NCI-H1092 (cell line): ENCODE measurements at regions not wholly inside any gene's neighbourhood (a gene's known extent, or its start where the extent isn't known, plus 50 kb on each side); places are given as distances from the start of the nearest gene placed in this dataset.

Experiments
- DNase-seq: peaks from one replicate; lab custom pipeline; 2025; lab: John Stamatoyannopoulos, UW

DNA sequence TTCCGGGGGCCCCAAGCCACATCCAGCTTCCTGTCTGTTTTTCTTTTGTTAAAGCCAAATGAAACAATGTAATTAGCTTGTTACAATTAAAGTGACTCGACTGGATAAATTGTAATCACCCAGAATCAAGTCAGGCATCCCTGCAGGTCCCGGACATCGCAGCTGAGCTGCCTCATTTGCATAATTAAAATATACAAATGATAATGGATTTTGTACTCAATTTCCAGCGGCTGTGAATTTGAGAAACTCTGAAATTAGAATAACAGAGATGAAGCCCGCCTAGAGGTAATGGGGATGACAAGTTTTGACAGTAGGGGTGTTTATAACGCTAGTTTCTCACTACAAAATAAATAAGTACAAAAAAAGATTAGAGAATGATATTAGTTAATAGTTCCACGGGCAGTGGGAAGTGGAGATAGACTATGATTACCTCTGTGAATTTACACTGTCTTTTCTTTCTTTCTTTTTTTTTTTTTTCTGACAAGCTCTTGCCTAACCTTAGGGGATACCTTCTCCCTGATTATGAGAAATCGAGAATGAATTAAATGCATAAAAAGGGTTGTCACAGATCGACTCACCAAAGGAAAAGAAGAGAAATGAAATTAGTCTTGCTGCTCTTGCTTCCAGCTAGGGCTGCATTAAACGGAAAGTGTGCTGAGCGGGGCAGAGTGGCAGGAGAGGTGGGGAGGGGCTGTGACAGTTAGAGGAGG lies 82.6 kb upstream of the SKOR2 start:
- no peak for DNase-seq

DNA sequence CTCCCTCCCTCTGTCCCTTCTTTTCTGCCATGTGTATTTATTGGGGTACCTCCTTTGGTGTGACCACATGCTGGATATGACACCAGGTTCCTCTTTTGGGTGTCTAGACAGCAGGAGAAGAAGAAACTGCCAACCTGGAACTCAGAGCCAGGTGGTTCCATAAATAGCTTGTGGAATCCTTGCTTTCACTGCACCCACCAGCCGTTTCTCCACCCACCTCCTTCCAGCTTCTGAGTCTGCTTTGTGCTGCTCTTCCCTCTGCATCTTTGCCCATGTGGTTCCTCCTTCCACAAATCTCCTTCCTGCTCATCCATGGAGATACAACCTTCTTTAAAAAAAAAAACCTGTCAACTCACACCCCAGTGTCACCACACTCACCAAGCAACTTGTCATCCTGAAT lies 80.2 kb upstream of the SKOR2 start:
- no peak for DNase-seq

DNA sequence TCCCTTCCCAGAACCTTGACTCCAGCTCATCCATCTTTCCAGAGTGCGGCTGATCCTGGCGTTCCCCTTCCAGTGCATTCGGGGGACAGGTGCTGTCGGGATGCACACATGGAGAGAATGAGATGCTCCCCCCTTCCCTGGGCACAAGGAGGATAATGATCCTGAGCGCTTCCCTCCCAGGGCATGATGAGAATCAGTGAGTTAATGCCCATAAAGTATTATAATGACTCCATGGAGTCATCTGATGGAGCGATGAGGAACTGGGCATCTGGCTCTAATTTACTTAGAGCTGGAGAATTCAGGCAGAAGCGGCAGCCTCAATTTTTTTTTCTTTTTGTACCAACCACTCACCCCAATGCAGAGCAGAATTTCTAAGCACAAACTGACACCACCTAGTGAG lies 79.6 kb upstream of the SKOR2 start:
- no peak for DNase-seq

DNA sequence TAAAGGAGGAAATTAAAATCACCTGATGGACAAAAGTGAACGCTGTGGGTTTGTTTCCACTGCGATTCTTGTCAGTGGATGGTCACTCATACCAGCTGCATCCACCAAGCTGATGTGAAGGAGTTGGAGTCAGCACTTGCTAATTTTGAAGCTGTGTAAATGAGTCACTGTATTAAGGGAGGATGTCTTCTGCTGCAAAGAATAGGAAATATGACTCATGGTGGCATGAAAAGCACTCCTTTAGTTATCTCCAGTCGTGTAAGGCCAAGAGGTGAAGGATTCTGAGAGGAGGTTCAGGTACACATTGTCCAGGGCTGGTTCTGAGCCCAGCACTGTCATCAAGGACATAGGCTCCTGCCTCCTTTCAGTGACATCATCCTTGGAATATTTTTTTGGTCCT lies 71.7 kb upstream of the SKOR2 start:
- no peak for DNase-seq

DNA sequence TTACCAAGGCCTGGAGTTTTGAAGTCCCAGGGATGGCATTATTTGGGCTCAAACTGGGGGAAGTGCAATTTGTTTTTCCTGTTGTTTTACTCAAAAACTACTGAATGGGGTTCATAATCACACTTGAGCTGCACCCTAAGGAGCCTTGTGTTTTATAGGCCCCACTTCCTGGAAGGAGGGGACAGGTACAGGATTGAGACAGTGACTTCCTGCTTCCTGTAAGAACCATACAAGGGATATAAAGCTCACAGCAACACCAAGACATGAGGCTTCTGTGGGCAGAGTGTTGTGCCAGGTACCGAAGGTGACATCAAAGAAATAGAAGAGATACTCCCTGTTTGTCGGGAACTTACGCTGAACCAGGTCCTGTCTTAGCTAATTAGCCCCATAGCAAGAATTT lies 70.4 kb upstream of the SKOR2 start:
- no peak for DNase-seq

DNA sequence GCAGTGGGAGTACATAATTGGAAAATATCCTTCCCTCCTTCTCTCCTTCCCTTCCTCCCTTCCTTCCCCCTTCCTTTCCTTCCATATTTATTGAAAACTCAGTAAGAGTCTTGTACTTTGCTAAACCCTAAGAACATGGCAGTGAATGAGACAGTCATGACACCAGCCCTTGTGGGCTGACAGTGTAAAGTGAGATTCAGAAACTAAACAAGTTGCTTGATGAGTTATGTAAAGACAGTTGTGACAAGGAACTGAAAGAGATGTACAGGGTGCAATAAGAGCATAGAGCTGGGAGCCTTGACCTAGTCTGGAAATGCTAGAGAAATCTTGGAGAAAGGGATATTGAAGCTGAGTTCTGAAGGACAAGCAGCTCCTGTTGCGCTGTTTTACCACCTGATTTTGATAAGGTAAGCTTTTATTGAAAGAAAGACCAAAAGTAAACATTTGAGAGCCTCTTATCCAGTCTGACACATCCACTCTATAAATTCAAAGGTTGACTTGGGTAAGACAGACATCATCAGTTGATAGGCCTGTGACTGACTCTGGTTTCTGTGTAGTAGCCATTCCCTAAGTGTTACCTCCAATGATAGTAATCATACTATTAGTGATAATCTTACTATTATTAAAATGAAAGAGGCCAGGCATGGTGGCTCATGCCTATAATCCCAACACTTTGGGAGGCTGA lies 66.5 kb upstream of the SKOR2 start:
- no peak for DNase-seq

DNA sequence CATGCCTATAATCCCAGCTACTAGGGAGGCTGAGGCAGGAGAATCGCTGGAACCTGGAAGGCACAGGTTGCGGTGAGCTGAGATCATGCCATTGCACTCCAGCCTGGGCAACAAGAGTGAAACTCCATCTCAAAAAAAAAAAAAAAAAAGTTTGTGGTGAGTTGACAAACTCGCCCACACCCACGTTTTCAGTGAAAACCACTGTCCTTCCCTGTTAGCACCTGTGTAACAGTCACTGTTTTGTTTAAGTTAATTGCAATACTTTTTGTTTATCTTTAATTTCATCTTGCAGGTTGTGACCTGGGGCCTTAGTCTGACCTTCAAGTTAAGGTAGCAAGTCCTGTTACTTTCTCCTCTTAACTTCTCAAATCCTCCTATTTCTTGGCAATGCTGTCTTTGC lies 65.5 kb upstream of the SKOR2 start:
- no peak for DNase-seq

DNA sequence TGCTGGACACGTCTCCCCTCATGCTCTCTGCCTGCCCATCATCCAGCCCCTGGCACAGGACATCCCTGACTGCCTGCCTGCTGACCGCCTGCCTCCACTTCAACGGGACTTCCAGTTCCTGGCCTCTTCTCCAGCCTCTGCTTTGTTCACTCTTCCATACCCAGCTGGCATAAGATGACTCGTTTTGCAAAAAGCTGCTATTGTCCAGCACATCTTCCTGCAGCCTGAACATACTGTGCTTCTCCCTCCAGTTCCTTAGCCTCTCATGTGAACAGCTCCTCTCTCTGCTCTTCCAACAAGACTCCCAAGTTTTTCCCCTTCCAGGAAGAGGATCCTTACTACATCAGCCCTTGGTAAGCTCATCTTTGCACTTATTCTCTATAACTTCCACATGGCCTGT lies 62.4 kb upstream of the SKOR2 start:
- no peak for DNase-seq

DNA sequence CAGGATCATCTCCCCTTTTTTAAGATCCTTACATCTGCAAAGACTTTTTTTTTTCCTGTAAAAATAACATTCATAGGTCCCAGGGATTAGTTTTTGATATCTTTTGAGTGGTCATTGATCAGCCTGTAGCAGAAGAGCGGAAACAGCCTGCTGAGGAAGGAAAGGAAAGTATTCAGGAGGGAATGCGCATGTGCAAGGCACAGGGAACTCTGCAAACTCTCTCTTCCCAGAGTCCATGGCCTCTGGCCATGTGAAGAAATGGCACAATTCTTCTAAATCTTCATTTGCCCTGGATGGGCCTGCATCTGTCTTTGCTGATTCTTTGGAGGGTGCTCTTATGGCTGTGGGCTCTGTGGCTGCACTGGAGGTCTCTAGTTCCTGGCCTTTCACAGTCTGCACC lies 60.1 kb upstream of the SKOR2 start:
- no peak for DNase-seq
